Liver (tissue), 3 donors: ENCODE measurements at regions not wholly inside any gene's neighbourhood (a gene's known extent, or its start where the extent isn't known, plus 50 kb on each side); places are given as distances from the start of the nearest gene placed in this dataset.

Source experiments
- CTCF ChIP-seq: fragments of 150-350 bp; IDR thresholded peaks from 2 replicates; pipeline ENCODE4 v1.5.1; 2017; ENCODE audit warnings: improper control_type of control experiment, low read depth, low read length; ENCODE audit not compliant: missing input control
- SP1 ChIP-seq: IDR thresholded peaks from 2 replicates; pipeline ENCODE4 v1.6.1; 2018; ENCODE audit warnings: antibody characterized with exemption, mild to moderate bottlenecking
- TAF1 ChIP-seq: conservative IDR thresholded peaks from 2 replicates; pipeline ENCODE4 v1.6.1; 2016; ENCODE audit warnings: antibody characterized with exemption, mild to moderate bottlenecking
- ZBTB33 ChIP-seq: IDR thresholded peaks from 2 replicates; pipeline ENCODE4 v1.6.1; 2016; ENCODE audit warnings: antibody characterized with exemption
- donor health status: healthy.
- donor health status: healthy.

GRCh38 chr1:67630438-67631045 lies 54.5 kb upstream of the GADD45A start:
- TF ChIP-seq CTCF (no peak), ZBTB33 (no peak), SP1 (no peak), TAF1 (no peak)
